Psoas muscle (tissue), 7 donors: ENCODE measurements at regions not wholly inside any gene's neighbourhood (a gene's known extent, or its start where the extent isn't known, plus 50 kb on each side); places are given as distances from the start of the nearest gene placed in this dataset.

Experiments
- ATAC-seq, 4 donors: fragments of 200-7000 bp; cut with Tn5 transposase; one replicate each; pipeline ENCODE4 v1.9.1; 2020; ENCODE audit warnings: moderate library complexity in 3 of 4, mild to moderate bottlenecking in 2 of 4
- DNase-seq, 2 donors: peaks; one replicate each; pipeline ENCODE4 v3.0.0-alpha.2; 2020
- H3K27ac ChIP-seq: fragments of 200-600 bp; one replicate; pipeline ENCODE4 v1.8.0; 2022
- H3K27me3 ChIP-seq, 3 donors: fragments of 200-600 bp in 1 of 3; one replicate each; pipeline versions ENCODE4 v1.6.1 to v1.8.0; 2013 to 2022; ENCODE audit warnings: low read length in 2 of 3, mild to moderate bottlenecking in 2 of 3, moderate library complexity in 1 of 3; ENCODE audit not compliant: insufficient read depth in 3 of 3
- H3K36me3 ChIP-seq, 2 donors: fragments of 200-600 bp in 1 of 2; one replicate each; pipeline versions ENCODE4 v1.6.1 to v1.8.0; 2013 to 2022; ENCODE audit warnings: low read depth in 1 of 2, mild to moderate bottlenecking in 1 of 2, moderate library complexity in 1 of 2; ENCODE audit not compliant: insufficient read depth in 1 of 2
- H3K4me1 ChIP-seq: fragments of 200-600 bp; one replicate; pipeline ENCODE4 v1.8.0; 2022
- H3K4me3 ChIP-seq: fragments of 200-600 bp; one replicate; pipeline ENCODE4 v1.8.0; 2022; ENCODE audit warnings: mild to moderate bottlenecking
- H3K9me3 ChIP-seq: fragments of 200-600 bp; one replicate; pipeline ENCODE4 v1.8.0; 2022
- CTCF ChIP-seq: fragments of 200-600 bp; IDR thresholded peaks from one replicate; pipeline ENCODE4 v1.8.0; 2022; ENCODE audit warnings: antibody characterized with exemption
- WGBS, 3 donors: extraction: QIAGEN DNeasy Blood & Tissue Kit; methylation state at CpG; one replicate each; pipeline versions ENCODE4 v1.1.6 to v1.1.7; 2013; 5-methylcytosine and 5-hydroxymethylcytosine counted together
- intact Hi-C, 2 donors: fragments of 100-400 bp; cut with DNase I; formaldehyde crosslinking; loops; one replicate each; pipeline versions ENCODE4 v1.11.0 to v1.14.2; 2022
- donor health status: healthy with polysubstance abuse.
- donor health status: DM: no; HTN: no; CAD: no; lungs with moderate emphysema.
- donor health status: Bipolar disorder and iron deficiency.
- donor health status: healthy.
- donor health status: DM: yes; HTN: yes; CAD: no.
- donor health status: DM: no; HTN: no; CAD: no.
- donor health status: DM: yes; HTN: yes; CAD: no.

- no peak overlapping the region for H3K27ac ChIP-seq
- intact Hi-C loops: no loop called here
- no peak for TF ChIP-seq CTCF
- no peak for ATAC-seq
- no peak overlapping the region for H3K4me3 ChIP-seq
- no peaks in the 10 kb centered on the region for H3K36me3 ChIP-seq
- DNase-seq: no peak
- no peaks in the 10 kb centered on the region for H3K27me3 ChIP-seq
- H3K4me1 ChIP-seq: no peaks in the 10 kb centered on the region
- no peaks in the 10 kb centered on the region for H3K9me3 ChIP-seq
These were observed 286.4 kb upstream of the TNC start for GRCh38 chr9:115404311-115404710.

- no peak for TF ChIP-seq CTCF
- Histone ChIP-seq H3K36me3 (no peaks in the 10 kb centered on the region), H3K27ac (no peak overlapping the region), H3K4me1 (no peaks in the 10 kb centered on the region), H3K4me3 (no peak overlapping the region), H3K27me3 (no peaks in the 10 kb centered on the region), H3K9me3 (no peaks in the 10 kb centered on the region)
- ATAC-seq: no peak
- DNase-seq: no peak
- WGBS, 3 donors: 97 to 100% (median 97%) methylated on average over 1 of the region's 1 CpG
- intact Hi-C loops: no loop called here
These were observed 293.6 kb upstream of the TNC start for GRCh38 chr9:115411516-115411915.

GRCh38 chr9:115411993-115412452 is 294.1 kb upstream of the TNC start:
- Histone ChIP-seq H3K27me3 (no peaks in the 10 kb centered on the region), H3K27ac (no peak overlapping the region), H3K9me3 (no peaks in the 10 kb centered on the region), H3K36me3 (no peaks in the 10 kb centered on the region), H3K4me3 (no peak overlapping the region), H3K4me1 (no peaks in the 10 kb centered on the region)
- no peak for TF ChIP-seq CTCF
- ATAC-seq (no peak), DNase-seq (no peak)
- intact Hi-C loops: no loop called here
- 14 to 19% (median 17%) methylated on average over 2 of the region's 2 CpGs for WGBS, 3 donors

- intact Hi-C loops: no loop called here
- DNase-seq (no peak), ATAC-seq (no peak)
- Histone ChIP-seq H3K4me1 (no peaks in the 10 kb centered on the region), H3K4me3 (no peak overlapping the region), H3K27me3 (no peaks in the 10 kb centered on the region), H3K27ac (no peak overlapping the region), H3K36me3 (no peaks in the 10 kb centered on the region), H3K9me3 (no peaks in the 10 kb centered on the region)
- no peak for TF ChIP-seq CTCF
These were observed 294.7 kb upstream of the TNC start for GRCh38 chr9:115412656-115413055.

- Histone ChIP-seq H3K9me3 (no peaks in the 10 kb centered on the region), H3K27ac (no peak overlapping the region), H3K4me3 (no peak overlapping the region), H3K4me1 (no peaks in the 10 kb centered on the region), H3K36me3 (no peaks in the 10 kb centered on the region), H3K27me3 (no peaks in the 10 kb centered on the region)
- DNase-seq (no peak), ATAC-seq (no peak)
- intact Hi-C loops: no loop called here
- TF ChIP-seq CTCF: no peak
These were observed 295.3 kb upstream of the TNC start for GRCh38 chr9:115413304-115413703.
